ENCODE measurements at regions not wholly inside any gene's neighbourhood (a gene's known extent, or its start where the extent isn't known, plus 50 kb on each side); places are given as distances from the start of the nearest gene placed in this dataset.
"Not testable (repeated sequence)": the region's sequence is repeated elsewhere in the genome, so short reads cannot be mapped to it uniquely, and the experiment has no call there.

DNA sequence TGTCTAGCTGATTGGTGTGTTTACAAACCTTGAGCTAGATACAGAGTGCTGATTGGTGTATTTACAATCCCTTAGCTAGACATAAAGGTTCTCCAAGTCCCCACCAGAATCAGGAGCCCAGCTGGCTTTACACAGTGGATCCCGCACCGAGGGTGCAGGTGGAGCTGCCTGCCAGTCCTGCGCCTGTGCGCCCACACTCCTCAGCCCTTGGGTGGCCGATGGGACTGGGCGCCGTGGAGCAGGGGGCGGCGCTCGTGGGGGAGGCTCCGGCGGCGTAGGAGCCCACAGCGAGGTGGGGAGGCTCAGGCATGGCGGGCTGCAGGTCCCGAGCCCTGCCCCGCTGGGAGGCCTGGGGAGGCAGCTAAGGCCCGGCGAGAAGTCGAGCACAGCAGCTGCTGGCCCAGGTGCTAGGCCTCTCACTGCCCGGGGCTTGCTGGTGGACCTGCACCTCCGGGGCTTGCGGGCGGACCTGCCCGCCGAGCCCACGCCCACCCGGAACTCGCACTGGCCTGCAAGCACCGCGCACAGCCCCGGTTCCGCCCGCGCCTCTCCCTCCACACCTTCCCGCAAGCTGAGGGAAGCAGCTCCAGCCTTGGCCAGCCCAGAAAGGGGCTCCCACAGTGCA, 51.0 kb upstream of the CDYL start:
- DNase-seq, result not testable (repeated sequence)

DNA sequence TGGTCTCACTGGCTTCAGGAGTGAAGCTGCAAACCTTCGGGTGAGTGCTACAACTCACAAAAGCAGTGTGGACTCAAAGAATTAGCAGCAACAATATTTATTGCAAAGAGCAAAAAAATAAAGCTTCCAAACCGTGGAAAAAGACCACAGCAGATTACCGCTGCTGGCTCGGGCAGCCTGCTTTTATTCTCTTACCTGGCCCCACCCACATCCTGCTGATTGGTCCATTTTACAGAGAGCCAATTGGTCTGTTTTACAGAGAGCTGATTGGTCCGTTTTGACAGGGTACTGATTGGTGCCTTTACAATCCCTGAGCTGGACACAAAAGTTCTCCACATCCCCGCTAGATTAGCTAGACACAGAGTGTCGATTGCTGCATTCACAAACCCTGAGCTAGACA, 51.5 kb upstream of the CDYL start:
- DNase-seq, result not testable (repeated sequence)

DNA sequence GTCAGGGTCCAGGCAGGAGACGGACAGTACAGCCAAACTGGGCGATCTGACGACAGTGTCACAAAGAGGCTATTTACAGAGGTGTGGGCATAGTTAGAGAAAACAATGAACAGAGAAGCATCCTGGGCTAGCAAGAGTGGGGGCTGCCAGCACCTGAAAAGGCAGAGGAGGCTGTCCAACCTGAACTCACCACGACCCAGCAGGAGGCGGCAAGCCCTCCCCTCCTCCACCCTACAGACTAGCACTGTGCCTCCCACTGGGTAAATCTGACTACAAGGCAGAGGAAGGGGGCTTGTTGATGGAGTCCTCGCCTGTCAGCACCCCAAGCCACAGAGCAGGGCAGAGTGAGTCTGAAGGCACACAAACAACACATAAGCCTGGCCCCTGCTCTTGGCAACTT, 52.8 kb upstream of the CDYL start:
- no peak for DNase-seq

DNA sequence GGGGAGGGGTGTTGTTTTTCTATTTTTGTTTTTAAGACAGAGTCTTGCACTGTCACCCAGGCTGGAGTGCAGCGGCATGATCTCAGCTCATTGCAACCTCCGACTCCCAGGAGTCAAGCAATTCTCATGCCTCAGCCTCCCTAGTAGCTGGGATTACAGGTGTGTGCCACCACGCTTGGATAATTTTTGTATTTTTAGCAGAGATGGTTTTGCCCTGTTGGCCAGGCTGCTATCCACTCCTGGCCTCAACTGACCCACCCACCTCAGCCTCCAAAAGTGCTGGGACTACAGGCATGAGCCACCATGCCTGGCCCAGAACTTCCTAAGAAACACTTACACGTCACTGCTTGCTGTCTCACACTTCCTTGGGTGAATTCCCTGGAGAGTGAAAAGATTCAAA, 54.8 kb upstream of the CDYL start:
- not testable (repeated sequence) for DNase-seq

DNA sequence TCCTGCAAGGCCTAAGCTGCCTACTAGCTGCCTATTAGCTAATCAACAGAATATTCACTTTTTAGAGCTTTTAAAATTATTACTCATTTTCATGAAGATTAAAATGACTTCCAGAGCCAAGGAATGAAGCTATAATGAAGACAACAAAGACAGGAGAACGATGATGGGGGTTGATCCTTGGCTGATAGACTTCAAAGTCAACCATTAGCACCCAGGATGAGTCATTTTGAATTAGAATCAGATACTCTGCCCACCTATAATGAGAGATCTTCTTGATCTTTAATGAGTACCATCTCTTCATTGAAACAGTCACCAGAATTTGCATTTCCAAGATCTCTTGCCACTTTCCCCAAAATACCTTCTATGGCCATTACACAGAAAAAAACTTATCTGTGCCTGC, 56.7 kb upstream of the CDYL start:
- no peak for DNase-seq

DNA sequence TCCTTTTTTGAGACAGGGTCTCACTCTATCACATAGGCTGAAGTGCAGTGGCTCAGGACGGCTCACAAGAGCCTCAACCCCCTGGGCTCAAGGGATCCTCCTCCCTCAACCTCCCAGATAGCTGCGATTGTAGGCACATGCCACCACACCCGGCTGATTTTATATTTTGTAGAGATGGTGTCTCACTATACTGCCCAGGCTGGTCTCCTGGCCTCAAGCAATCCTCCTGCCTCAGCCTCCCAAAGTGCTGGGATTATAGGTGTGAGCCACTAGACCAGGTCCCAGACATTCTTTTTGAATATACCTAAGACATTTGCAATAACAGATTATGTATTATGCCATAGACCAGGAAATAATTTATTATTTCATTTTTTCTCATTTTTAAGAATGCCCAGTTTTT, 58.3 kb upstream of the CDYL start:
- no peak for DNase-seq

DNA sequence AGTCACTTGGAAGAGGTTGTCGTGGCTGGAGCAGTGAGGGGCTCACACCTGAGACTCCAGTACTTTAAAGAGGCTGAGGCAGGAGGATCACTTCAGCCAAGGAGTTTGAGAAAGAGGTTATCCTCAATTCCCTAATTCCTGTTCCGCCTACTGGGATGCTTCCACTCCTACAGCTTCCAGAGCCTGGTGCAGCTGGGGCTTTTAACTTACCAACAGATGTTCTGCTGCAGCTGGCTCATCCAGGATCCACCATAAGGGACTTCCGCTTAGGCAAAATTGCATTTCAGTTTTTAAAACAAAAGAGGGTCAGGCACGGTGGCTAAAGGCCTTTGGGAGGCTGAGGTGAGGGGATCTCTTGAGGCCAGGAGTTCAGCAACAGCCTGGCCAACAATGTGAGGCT, 59.1 kb upstream of the CDYL start:
- no peak for DNase-seq

DNA sequence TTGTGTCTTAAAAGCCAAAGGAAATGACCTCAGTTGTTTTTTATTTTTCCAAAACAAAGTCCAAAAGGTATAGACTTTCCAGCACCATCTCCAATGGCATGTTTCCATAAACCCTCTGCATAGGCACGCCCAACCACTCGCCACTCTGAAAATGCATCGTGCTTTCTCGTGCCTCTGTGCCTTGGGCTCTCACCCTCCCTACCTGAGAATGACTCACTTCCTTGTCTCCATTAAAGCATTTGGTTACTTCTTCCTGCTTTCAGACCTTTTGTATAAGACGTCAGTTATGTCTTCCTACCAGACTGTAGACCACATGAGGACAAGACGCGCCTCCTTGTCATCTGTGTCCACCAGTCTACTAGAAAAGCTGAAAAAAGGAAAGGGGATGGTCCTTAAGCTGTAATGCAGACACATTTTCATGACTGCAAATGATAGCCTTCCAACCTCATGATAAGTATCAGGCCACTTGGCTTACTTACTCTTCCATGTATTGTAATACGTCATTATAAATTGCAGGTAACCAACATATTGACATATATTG, 61.2 kb upstream of the CDYL start:
- no peak for DNase-seq

DNA sequence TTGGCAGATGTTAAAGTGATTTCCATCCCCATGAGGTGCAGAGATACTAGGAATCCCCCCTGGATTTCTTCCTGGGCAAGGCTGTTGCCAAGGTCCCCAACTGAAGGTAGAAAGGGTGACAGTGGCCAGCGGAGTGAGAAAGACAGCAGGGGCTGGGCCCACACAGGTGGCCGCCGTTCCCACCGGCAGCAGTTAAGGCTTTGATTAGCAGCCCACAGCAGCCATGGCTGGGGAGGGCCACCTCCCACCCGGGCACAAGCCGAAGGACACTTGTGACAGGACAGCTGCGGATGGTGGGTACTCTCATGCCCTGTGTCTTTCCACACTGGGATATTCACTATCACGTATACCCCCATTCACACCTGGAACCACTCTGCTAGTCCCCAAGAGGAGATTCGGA, 63.9 kb upstream of the CDYL start:
- DNase-seq, result no peak

DNA sequence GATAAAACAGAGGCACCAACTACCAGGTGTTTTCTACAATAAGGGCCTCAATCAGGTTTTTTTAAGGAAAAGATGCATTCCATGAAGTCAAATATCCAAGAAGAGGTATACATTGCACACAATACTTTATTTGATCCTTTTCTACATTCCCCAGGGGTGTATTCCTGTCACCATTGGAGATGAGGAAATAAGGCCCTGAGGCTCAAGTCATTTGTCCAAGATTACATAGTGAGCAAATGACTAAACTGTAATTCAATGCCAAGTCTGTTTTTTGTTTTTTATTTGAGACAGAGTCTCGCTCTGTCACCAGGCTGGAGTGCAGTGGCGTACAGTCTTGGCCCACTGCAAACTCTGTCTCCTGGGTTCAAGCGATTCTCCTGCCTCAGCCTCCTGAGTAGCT, 69.2 kb upstream of the CDYL start:
- DNase-seq, result no peak

DNA sequence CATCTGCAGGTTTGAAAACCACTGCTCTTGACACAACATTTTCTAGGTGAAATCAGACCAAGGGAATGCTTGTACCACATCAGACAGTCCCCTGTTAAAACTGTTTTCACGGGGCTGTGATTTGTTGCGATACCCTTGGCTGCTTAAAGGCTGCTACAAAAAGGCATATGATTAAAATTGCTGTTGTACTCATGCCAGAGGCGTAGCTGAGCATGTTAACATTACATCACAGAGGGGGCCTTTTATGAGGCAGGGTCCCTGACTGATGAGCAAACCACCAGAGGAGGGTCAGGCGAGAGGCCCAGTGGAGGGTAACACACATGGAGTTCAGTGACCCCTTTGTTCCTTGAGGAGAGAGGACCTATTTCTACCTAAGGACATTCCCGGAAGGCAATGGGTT, 70.4 kb upstream of the CDYL start:
- no peak for DNase-seq

DNA sequence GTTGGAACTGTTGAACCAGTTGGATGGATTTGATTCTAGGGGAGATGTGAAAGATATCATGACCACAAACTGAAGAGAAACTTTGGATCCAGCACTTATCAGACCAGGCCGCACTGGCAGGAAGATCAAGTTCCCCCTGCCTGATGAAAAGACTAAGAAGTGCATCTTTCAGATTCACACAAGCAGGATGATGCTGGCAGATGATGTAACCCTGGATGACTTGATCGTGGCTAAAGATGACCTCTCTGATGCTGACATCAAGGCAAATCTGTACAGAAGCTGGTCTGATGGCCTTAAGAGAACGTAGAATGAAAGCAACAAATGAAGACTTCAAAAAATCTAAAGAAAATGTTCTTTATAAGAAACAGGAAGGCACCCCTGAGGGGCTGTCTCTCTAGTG, 72.8 kb upstream of the CDYL start:
- DNase-seq, result no peak

DNA sequence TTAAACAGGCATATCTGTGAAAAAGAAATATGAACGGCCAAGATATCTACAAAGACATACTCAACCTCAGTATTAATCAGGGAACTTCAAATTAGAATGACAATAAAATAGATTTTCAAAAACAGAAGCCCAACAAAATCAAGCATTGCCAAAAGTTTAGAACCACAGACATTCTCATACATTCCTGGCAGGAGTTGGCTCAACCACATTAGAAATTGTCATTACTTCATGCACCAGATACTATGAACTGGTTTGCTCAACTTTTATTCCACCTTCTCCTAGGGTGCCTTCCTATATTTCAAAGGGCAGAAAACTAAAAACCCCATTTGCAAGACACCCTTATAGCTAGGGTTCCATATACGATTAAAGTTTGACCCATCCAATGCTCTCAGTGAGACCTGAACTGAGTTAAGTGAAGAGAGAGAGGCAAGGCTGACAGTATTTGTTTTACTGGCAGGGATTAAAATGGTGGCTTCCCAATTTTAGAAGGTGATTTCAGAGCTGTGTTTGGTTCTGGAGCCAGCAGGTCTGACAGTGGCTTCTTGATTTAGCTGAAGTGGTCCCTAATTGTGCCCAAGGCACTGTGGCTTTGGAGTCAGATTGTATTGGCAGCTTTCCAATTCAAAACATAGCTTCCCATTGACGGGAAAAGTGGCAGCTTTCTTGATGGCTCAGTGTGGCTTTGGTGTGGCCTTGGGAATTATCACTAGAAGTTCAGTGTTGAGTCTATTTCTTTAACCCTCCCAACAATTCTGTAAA, 77.1 kb upstream of the CDYL start:
- DNase-seq, result no peak

DNA sequence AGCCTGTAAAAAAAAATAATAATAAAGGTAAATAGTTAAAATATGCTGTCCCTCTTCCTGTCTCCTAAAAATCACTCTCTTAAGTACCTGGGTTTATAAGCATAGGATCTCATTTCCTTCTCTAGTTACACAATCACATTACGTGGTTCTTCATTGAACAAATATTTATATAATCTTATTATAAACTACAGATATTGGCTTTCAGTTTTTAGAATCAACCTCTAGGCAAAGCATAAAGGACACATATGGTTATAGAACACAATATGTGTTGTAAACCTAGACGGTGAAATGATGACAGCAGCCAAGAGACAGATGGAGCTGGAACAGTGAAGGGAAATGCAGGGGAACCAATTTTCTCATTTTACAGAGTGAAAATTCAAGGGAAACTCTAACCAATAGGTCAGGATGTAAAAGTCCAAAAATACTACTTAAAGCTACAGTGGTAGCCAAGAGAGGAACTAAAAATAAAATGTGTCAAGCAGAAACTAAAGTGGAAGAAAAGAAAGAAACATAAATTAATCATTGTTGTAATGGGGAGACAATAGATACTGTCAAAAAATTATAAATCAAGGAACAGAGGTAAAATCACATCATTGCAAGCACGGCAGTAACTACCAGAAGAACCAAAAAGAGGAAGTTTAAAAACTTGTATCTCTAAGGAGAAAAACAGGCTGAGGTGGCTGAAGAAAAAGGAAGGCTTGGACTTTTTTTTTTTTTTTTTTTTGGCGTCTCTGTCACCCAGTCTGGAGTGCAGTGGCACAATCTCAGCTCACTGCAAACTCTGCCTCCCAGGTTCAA, 82.8 kb upstream of the CDYL start:
- no peak for DNase-seq

DNA sequence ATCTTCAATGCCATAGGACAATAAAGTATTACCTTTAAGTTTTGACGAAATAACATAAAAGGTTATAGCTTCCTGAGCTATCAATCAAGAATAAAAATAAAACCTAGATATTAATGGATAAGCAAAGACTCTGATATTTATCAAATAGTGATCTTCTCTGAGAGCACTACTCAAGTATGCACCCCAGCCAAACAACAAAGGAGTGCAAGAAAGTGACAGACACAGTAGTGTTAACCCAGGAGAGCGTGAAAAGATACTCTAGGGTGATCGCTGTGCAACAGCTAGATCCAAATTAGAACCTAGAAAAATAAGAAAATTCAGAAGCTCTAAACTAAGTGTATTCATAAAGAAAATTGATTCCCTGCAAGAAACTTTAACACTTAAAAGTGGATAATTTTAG, 83.5 kb upstream of the CDYL start:
- no peak for DNase-seq

DNA sequence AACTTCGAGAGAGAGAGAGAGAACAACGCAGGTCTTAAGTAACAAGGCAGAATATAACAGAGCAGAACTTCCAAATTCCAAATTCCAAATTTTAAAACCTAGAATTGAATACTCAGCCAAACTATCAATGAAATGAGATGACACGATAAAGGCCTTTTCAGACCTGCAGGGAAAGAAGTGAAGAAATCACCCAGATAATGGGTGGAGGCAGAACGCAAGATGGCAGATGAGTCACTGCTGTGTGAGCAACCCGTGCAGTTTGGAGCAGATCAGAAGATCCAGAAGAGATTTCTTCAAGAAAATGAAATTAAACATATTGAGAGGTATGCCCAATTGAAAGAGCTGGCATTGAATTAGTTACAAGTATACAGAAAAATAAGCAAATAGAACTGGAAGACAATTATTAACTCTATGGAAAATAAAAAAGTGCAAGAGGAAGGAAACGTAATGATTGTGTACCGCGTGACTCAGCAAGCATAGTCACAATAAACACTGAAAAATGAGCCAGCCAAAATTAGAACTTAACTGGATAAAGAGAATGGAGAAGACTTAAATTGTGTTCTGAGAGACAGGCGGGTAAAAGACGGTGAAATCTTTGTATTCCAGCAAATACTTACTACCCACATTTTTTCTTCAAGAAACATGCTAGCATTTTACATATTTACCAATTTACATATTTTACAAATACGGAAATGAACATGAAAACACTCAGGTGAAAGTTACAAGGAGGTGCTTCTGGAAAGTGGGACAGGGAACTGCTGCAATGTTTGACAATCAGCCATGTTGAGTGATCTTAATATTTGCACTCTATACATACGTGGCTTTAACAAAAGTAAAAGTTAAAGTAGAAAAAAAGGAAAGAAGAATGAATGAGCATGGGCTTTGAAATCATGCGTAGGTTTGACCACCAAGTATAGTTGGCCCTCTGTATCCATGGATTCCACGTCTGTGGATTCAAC, 87.9 kb upstream of the CDYL start:
- no peak for DNase-seq

DNA sequence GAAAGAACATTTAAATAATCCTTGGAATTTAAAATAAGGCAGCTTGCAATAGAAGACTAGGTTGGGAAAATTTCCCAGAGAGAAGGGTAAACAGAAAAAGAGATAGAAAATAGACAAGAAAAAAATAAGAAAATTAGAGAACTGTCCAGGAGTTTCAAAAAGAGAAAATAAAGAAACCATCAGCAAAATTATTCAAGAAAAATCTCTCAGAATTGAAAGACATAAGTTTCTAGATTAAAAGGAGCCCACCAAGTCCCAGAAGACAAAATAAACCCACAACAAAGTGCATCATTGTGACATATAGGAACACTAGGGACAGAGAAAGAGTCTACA, 88.6 kb upstream of the CDYL start:
- no peak for DNase-seq

DNA sequence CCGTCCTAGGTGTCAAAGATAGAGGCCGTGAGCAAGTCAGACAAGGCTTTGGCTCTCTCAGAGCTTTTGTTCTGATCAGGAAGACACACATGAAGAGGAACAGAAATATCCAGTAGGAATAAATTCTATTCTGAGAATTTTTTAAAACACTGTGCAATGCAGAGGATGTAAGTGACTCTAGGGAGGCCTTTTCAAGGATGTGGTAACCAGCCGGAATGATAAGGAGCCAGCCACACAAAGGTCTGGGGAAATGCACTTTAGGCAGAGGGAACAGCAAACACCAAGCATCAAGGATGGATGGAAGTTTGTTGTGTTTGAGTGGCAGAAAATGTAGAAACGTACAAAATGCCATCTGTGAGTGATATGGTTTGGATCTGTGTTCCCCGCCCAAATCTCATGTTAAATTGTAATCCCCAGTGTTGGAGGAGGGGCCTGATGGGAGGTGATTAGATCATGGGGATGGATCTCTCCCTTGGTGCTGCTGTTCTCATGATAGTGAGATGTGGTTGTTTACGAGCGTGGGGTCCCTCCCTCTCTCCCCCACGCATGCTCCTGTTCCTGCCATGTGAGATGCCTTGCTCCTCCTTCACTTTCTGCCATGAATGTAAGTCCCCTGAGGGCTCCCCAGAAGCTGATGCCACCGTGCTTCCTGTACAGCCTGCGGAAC, 93.6 kb upstream of the CDYL start:
- no peak for DNase-seq

DNA sequence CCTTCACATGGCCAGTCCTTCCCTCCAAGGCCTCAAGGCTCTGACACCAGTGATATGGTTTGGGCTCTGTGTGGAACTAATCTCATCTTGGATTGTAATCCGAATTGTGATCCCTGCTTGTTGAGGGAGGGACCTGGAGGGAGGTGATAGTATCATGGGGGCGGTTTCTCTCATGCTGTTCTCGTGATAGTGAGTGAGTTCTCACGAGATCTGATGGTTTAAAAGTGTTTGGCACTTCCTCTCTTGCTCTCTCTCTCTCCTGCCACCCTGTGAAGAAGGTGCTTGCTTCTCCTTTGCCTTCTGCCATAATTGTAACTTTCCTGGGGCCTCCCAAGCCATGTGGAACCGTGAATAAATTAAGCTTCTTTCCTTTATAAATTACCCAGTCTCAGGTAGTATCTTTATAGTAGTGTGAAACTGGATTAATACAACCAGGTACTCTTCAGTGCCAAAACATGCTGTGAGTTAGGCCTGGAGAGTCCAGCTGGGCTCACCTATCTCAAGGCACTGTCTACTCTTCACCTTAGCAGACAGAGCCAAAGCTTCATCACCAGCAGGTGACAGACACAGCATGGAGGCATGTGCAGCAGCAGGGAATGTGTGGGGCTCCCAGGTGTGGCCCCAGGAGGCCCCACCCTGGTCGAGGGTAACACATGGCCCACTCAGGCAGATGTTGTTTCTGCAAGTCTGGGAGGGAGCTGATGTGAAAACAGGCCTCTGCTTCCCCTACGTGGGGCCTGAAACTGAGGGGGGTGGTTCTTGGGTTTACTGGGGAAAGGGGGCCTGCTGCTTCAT, 97.5 kb upstream of the CDYL start:
- no peak for DNase-seq

DNA sequence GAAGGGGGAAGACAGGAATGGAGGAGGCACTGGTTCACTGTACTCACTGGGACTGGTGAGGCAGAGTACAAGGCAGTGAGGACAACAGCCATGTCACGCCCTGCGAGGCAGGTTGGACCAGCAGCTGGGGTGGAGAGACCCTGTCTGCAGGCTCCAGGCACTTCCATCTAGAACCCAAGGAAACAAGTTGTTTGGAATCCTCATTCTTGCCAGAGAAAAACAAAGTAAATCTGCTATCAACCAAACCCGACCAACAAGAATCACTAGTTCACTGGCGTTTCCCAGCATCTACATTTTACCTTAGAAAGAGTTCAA, 98.5 kb upstream of the CDYL start:
- DNase-seq, result no peak

DNA sequence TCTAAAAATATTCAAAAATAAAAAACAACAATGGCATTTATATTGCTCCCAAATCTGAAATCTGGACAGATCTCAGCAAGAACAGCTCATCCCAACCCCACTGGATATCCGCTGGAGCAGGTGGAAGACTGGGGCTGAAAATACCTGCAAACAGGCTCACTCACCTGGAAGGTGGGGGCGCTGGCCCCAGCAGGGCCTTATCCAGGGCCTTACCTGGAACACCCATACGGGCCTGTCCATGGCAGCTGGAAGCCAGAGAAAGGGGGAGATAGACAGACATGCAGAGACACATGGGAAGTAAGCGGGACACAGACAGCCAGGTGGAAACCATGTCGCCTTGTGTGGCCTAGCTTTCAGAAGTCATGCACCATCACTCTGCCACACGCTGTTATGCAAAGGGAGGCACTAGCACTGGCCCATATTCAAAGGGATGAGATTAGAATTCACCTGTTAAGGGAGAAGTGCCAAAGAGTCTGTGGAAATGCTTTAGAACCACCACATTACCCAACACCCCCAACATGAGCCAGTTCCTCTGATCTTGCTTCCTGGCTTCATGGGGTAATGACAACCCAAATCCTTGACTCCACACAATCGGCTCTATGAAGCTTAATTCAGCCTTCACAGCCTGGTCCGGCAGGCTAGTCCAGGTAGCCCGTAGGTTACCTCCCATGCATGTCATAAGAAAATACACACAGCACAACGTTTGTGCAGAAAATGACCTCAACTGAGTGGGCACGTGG, 99.0 kb upstream of the CDYL start:
- DNase-seq, result no peak

All from stimulated activated CD4-positive, alpha-beta T cell treated with anti-CD3 and anti-CD28 coated beads, Interleukin-4, amount 100 ng/mL, for 4 hours (primary cell).